ENCODE measurements at regions not wholly inside any gene's neighbourhood (a gene's known extent, or its start where the extent isn't known, plus 50 kb on each side); places are given as distances from the start of the nearest gene placed in this dataset.

- TF ChIP-seq, protein P1, sequence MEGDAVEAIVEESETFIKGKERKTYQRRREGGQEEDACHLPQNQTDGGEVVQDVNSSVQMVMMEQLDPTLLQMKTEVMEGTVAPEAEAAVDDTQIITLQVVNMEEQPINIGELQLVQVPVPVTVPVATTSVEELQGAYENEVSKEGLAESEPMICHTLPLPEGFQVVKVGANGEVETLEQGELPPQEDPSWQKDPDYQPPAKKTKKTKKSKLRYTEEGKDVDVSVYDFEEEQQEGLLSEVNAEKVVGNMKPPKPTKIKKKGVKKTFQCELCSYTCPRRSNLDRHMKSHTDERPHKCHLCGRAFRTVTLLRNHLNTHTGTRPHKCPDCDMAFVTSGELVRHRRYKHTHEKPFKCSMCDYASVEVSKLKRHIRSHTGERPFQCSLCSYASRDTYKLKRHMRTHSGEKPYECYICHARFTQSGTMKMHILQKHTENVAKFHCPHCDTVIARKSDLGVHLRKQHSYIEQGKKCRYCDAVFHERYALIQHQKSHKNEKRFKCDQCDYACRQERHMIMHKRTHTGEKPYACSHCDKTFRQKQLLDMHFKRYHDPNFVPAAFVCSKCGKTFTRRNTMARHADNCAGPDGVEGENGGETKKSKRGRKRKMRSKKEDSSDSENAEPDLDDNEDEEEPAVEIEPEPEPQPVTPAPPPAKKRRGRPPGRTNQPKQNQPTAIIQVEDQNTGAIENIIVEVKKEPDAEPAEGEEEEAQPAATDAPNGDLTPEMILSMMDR (IDR thresholded peaks at IDR 0.05; ENCODE audit: low read depth, low read length, poor library complexity, severe bottlenecking): no peak
- TF ChIP-seq EZH2phosphoT487 (IDR thresholded peaks at IDR 0.05; ENCODE audit: borderline replicate concordance, low read length): no peak
Measured at GRCh38 chrX:110989447-110989846, 106.5 kb upstream of the PAK3 start.

Measured in DOHH2 (cell line).